Gastrocnemius medialis (tissue), 4 donors: ENCODE measurements at regions not wholly inside any gene's neighbourhood (a gene's known extent, or its start where the extent isn't known, plus 50 kb on each side); places are given as distances from the start of the nearest gene placed in this dataset.

Experiments used
- POLR2A ChIP-seq, 2 donors: fragments of 450-650 bp; IDR thresholded peaks; one replicate each; pipeline ENCODE4 v1.6.1; 2017; ENCODE audit warnings: antibody characterized with exemption in 2 of 2, mild to moderate bottlenecking in 2 of 2, moderate library complexity in 2 of 2
- TF ChIP-seq, protein P1 (sequence below), 5 experiments: fragments of 450-650 bp in 3 of 5; fragments of 200-600 bp in 2 of 5; sonication (generic) in 2 of 5; IDR thresholded peaks in 4 of 5; conservative IDR thresholded peaks in 1 of 5; 1 replicate in 4 of 5; 2 replicates in 1 of 5; pipeline ENCODE4 v1.5.1; 2016 to 2019; ENCODE audit warnings: antibody characterized with exemption in 5 of 5, mild to moderate bottlenecking in 3 of 5, moderate library complexity in 3 of 5

GRCh38 chr15:81851757-81852156, 194.1 kb downstream of the MEX3B start:
- TF ChIP-seq, protein P1, sequence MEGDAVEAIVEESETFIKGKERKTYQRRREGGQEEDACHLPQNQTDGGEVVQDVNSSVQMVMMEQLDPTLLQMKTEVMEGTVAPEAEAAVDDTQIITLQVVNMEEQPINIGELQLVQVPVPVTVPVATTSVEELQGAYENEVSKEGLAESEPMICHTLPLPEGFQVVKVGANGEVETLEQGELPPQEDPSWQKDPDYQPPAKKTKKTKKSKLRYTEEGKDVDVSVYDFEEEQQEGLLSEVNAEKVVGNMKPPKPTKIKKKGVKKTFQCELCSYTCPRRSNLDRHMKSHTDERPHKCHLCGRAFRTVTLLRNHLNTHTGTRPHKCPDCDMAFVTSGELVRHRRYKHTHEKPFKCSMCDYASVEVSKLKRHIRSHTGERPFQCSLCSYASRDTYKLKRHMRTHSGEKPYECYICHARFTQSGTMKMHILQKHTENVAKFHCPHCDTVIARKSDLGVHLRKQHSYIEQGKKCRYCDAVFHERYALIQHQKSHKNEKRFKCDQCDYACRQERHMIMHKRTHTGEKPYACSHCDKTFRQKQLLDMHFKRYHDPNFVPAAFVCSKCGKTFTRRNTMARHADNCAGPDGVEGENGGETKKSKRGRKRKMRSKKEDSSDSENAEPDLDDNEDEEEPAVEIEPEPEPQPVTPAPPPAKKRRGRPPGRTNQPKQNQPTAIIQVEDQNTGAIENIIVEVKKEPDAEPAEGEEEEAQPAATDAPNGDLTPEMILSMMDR (IDR thresholded peaks at IDR 0.05 in 4 of 5, conservative IDR thresholded peaks at IDR 0.05 in 1 of 5), result no peak
- no peak for TF ChIP-seq POLR2A (IDR thresholded peaks at IDR 0.05)
